ENCODE measurements at regions not wholly inside any gene's neighbourhood (a gene's known extent, or its start where the extent isn't known, plus 50 kb on each side); places are given as distances from the start of the nearest gene placed in this dataset.
"Not testable (repeated sequence)": the region's sequence is repeated elsewhere in the genome, so short reads cannot be mapped to it uniquely, and the experiment has no call there.

DNA sequence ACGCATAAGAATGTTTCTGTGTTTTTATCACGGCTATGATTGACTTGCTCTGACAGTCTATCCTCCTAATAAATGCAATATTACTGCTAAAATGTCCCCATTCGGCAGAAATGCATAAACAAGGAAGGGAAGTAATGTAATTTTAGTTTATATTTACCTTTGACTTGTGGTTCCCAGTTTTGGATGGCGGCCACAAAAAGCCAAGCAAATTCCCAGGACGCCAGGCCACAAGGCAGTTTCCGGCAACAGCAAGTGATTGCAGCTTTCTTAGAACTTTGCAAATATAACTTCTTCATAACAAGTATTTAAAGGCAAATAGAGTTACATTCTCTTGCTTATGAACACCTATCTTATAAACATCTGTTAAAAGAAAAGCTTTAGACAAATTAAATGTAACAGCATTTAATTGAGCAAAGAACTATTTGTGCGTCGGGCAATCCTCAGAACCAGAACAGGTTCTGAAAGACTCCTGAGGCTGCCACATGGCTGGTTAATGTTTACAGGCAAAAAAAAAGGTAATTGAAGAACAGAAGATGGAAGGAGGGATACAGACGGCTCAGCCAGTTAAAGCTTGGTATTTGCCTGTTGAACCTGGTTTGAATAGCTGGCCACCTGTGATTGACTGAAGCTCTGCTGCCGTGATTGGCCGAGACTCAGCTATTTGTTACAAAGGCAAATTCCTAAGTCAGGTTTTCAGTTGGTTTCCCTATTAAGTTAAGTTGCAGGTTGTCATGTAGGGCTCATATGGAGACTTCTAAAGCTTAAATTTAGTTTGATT is 80.8 kb downstream of the C21orf91 start:
- DNase-seq = no peak

DNA sequence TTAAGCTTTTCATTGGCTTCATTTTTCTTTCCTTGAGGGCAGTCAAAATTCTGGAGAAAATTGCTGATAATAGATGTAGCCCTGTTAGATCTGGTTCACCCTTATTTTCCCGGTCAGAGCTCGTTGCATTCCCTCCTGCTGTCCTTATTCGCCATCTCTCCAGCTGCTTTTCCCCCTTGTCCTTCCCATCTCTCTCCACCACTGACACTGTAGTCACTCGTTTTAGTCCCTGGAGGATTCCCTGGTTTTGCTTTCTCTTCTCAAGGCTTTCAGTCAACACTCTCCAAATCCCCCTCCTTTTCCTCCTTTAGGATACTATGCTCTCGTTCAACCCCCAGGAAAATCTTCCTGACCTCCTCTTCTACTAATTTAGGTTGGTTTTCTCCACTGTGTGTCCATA is 83.1 kb downstream of the C21orf91 start:
- no peak for DNase-seq

DNA sequence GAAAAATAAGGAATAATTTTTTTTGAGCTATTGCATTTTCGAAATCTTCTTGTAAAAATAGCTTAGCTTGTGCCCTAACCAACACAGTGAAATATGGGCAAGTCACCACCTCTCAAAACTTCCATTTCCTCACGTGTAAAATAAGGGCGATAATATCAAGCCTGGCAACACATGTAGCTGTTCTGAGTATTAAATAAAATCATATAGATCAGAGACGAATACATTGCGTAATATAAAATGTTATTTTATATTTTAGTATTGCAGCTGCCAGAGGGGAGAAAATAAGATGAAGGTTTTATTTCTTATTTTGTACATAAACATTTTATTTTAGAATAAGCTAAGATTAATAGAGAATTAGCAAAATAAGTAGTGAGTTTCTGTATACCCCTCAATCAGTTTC is 85.9 kb downstream of the C21orf91 start:
- no peak for DNase-seq

DNA sequence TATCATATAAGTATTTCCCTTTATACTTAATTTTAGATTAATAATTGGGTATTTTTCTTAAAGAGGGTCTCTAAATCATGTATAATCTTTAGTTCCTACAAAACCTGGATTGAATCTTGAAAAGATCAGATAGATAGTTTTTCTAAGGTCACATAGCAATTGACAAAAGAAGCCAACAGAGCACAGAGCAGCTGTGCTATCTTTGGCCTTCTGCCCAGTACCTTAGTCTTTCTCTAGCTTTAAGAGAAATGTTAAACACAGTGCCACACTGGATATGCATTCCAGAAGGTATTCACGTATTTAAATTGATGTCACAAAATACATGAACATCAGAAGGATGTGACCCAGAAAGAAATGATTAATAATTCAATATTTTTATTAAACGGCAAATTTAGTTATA is 86.8 kb downstream of the C21orf91 start:
- DNase-seq = no peak

DNA sequence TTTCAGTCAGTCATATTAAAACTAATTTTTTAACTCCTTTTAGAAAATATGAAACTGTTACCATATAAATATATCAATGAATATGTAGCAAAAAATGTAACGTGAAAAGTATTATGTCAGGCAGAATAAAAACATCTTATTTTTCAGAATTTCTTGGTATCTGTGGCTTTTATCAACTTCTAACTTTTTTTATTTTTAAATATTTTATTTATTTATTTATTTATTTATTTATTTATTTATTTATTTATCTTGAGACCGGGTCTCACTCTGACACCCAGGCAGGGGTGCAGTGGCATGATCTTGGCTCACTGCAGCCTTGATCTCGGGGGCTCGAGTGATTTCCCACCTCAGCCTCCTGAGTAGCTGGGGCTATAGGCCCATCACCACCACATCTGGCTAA is 87.6 kb downstream of the C21orf91 start:
- no peak for DNase-seq

DNA sequence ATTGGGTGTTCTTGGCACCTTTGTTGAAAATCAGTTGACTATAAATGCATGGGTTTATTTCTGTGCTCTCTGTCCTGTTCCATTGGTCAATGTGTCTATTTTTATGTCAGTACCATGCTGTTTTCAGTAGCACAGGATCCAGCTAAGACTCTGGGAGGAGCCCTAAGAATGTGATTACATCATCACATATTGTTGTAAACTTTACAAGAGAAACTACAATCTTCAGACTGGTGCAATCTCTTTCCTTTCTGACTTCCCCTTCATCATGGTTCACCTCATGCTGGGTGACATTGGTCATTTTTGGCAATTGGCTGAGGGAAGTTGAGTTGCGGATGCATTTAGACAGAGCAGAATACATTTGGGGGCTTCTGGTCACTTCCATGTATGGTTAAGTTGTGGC is 88.4 kb downstream of the C21orf91 start:
- DNase-seq = no peak

DNA sequence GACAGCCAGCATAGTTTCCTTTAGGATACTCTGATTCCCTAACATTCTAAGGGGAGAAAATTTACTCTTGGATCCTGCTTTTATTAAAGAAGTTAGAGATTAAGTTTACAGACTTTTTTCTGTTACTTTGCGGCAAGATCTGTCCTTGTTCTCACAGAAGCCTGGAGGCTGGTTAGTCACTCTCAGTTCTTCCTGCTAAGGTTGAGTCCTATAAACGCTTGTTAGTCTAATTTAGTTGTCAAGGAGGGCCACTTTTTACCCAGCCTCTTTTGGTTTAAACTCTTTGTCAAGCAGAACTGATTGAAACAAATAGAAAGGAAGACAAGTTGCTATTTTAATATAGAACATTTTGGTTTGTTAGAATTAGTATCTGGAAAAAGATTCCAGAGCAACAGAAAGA is 89.7 kb downstream of the C21orf91 start:
- DNase-seq = no peak

DNA sequence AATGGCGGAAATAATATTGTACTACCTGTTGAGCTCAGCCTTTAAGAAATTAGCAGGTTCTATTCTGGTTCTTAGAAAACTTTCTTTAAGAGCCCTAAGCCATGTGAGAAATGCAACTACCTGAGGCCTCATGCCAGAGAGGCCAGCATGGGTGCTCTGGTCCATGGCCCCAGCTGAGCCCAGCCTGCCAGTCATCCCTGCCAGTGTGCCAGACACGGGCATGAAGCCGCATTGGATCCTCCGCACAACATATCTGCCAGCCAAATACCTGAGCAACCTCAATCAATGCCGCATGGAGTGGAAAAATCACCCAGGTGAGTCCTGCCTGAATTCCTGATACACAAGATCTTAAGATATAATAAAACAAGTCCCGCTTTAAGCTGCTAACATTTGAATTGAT is 91.8 kb downstream of the C21orf91 start:
- no peak for DNase-seq

DNA sequence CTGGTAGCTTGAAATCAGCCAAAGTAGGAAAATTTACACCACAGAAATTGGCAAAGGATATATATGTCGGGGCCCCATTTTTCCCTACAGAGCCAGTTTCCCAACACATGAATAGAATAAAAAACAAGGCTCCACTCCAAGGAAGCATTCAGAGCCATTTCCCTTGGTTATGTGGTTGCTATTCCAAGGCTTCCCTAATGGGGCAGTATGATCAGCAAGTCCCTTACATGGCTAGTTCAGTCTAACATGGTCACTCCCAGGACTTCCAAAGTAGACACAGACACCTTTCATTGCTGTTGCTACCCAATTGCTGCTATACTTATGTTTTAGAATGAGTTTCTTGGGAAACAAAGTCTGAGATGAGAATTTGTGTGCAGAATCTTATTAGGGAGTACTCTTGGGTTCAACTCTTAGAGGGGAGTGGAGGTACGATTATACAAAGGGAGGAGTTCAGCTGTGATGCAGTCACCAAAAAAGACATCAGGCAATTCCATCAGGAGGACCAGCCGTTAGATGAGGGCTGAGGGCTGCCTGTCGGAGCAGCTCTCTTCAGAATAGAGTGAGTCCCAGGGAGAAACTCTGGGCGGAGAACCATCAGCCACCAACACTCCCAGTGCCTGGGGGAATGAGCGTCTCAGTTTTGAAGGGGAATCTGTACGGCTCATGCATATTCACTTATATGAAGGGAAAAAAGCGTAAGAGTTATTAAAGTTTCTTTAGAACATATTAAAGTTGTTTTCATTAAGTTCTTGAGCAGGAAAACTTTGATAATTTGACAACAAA is 92.9 kb downstream of the C21orf91 start:
- no peak for DNase-seq

DNA sequence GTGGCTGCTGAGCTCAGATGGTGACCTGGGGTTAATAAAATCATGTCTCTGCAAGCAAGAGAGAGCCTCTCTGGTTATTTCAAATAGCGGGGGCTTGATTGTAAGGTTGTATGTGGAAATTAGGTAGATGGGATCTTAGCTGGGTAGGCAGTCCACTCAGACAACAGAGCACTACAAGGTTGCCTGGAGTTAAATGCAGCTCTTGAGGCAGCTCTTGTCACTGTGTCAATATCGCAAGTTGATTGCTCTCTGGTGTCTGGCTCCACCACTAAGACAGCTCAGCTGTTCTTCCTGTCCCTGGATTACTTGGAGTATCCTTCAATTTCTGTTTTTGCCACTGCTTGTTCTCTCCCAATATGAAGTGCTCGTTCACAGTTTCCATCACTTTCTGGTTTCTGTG is 93.8 kb downstream of the C21orf91 start:
- DNase-seq = no peak

DNA sequence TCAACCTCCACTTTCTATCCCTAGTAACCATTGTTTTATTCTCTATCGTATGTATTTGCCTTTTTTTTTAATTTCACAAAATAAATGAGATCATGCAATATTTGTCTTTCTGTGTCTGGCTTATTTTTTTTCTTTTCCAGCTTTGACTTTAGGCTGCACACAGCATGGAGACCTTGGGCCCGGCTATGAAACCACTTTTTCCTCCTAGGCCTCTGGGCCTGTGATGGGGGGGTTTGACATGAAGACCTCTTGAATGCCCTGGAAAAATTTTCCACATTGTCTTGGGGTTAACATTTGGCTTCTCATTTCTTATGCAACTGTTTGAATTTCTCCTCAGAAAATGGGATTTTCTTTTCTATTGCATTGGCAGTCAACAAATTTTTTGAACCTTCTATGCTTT is 100.2 kb upstream of the BTG3 start:
- DNase-seq = no peak

DNA sequence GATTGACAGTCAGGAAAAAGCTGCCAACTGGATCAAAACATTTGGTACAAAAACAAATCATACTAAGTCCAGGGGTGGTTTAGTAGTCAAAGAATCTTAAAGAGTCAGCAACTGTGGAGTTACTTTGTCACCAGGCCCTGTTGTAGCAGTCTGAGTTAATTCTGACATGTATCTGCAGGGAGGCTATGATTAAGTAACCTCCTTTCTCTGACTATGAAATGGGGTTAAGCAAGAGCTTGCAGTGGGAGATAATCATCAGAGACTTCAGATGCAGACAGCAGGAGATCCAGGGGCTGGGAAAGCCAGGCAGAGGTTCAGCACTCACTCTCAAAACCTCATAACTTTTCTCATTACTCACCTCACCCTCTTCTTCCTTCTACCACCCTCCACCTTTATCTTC is 99.2 kb upstream of the BTG3 start:
- no peak for DNase-seq

DNA sequence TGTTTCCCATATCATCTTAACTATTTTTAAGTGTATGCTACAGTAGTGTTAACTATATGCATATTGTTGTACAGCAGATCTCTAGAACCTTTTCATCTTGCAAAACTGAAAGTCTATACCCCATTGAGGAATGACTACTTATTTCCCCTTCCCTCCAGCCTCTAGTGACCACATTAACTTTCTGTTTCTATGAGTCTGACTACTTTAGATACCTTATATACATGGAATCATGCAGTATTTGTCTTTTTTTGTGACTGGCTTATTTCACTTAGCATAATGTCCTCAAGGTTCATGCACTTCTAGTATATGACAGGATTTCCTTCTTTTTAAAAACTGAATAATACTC is 96.5 kb upstream of the BTG3 start:
- no peak for DNase-seq

DNA sequence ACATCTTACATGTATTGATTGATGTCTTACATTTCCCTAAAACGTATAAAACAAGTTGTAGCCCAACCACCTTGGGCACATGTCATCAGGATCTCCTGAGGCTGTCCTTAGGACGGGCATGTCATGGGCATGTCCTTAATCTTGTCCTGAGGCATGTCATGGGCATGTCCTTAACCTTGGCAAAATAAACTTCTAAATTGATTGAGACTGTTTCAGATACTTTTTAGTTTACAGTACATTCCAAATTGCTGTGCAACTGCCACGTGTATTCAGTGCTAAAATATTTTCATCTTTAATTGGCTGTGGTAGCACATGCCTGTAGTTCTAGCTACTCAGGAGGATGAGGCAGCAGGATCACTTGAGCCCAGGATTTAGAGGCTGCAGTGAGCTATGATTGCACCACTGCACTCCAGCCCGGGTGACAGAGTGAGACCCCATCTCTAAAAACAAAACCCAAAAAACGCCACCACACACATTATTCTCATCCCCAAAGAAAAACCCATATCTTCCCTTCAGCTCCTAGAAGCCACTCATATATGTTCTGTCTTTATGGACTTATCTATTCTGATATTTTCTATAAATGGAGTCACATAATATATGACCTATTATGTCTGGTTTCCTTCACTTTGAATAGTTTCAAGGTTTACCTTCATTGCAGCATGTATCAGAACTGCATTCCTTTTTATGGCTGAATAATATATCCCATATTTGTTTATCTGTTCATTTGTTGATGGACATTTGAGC is 96.0 kb upstream of the BTG3 start:
- no peak for DNase-seq

DNA sequence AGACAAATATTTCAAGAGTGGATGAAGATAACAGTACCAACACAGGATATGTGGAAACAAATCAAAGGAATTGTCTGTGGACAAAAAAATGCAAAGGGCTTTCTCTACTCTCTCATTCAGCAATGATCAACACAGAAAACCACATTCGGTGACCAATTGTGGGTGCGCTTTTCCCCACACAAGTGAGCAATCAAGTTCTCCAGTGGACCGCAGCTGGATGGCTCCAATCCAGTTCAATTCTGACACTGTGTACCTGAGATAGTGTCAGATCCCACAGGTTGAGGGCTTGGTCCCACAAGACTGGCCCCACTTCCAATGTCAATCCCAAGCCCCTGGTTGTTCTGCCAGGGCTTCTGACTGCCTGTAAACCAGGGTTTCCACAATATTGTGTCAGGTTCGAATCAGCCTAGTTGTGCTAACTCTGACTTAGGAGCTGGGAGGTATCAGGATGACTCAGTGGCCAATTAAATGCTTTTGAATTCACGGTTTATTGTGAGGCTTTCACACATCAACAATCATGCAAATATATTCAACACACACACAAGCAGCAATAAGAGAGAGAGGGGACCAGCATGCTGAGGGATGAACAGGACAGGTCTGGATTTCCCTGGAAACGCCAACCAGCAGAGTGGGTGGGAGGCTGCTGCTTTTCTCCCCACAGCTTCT is 87.0 kb upstream of the BTG3 start:
- DNase-seq = no peak

DNA sequence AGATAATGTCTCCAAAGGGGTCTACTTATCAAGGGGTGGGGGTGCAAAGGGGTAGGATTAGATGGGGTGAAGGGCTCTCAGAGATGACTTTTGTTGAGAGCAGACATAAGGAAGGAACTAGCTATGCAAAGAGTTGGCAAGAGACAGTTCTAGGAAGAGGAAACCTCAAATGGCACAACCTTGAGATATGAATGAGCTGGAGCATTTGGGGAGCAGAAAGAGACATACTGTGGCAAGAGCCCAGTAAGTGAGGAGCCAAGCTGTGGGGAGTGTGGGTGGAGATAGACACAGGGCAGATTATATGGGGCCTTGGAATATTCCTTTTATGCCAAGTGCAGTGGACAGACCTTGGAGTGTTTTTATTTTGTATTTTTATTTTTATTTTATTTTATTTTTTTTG is 84.8 kb upstream of the BTG3 start:
- DNase-seq = no peak

DNA sequence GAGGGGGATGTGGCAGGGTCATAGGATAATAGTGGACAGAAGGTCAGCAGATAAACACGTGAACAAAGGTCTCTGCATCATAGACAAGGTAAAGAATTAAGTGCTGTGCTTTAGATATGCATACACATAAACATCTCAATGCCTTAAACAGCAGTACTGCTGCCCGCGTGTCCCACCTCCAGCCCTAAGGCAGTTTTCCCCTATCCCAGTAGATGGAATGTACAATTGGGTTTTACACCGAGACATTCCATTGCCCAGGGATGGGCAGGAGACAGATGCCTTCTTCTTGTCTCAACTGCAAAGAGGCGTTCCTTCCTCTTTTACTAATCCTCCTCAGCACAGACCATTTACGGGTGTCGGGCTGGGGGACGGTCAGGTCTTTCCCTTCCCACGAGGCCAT is 81.7 kb upstream of the BTG3 start:
- DNase-seq = not testable (repeated sequence)

DNA sequence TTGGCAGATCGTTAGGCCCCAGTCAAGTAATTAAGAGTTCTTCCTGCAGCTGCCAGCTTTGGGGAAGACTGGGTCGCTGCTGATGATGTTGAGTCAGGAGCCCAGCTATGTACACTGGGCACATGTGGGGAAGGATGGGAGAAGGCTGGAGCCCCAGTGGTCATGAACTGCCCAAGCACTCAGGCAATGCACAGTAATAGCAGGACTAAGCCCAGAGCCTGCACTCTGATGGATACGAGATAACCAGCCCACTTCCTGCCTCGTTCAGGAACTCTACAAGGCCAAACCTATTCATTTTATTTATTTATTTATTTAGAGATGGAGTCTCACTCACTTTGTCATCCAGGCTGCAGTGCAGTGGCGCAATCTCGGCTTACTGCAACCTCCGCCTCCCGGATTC is 81.1 kb upstream of the BTG3 start:
- DNase-seq = no peak

DNA sequence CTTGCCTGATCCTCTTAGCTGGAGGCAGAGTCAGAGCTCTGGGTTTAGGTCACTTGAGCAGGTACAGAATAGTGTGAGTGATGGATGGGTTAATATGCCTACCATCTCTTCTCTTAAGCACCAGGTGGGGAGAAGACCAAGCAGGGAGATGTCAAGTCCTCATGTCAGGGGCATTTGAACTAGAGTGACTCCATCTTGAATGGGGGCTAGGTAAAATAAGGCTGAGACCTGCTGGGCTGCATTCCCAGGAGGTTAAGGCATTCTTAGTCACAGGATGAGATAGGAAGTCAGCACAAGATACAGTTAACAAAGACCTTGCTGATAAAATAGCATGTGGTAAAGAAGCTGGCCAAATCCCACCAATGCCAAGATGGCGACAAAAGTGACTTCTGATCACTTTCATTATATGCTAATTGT is 77.4 kb upstream of the BTG3 start:
- DNase-seq = no peak

DNA sequence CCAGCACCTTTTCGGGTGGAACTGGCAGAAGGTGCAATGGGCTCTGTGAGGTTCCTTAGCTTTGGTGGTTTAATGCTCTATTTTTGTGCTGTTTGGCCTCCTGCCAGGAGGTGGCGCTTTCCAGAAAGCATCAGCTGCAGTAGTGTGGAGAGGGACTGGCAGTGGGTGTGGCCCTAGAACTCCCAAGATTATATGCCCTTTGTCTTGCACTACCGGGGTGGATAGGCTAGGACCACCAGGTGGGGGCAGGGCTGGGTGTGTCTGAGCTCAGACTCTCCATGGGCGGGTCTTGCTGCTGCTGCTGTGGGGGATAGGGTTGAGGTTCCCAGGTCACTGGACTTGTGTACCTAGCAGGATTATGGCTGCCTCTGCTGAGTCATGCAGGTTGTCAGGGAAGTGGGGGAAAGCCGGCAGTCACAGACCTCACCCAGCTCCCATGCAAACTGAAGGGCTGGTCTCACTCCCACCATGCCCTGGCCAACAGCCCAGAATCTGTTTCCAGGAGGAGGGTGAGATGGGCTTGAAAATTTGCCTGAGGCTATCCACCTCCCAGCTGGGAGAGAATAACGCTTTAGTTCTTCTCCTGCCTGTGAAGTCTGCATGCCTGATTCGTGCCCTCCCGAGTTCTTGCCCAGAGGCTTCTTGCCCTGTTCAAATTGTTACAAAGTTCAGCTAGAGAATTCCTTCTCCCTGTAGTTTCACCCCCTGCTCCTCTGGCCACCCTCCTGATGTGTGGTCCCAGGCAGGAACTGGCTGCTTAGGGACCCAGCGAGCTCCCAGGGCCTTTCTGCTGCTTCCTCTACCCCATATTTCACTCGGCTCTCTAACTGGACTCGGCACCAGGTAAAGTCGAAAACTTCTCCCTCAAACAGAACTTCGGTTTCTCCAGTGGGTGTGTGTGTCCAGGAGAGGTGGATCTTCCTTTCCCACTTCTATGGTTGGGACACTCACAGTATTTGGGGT is 76.5 kb upstream of the BTG3 start:
- DNase-seq = peak; percentile 69

DNA sequence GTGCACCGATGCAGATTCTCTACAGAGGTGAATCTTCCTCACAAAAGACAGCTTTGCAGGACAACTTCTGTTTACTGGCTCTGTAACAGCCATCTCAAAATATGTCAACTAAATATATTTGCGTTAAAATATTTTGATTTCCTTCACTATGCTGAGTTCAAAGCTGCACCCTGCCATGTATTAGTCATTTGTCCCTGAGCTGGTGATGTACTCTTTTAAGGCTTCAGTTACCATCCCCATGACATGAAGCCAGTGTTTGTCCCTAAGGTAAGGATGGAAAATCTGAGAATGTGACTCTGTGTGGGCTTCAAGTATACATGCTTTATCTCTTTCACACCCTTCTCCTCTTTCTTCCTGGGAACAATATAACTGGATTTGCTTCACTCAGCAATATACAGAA is 70.2 kb upstream of the BTG3 start:
- DNase-seq = no peak

DNA sequence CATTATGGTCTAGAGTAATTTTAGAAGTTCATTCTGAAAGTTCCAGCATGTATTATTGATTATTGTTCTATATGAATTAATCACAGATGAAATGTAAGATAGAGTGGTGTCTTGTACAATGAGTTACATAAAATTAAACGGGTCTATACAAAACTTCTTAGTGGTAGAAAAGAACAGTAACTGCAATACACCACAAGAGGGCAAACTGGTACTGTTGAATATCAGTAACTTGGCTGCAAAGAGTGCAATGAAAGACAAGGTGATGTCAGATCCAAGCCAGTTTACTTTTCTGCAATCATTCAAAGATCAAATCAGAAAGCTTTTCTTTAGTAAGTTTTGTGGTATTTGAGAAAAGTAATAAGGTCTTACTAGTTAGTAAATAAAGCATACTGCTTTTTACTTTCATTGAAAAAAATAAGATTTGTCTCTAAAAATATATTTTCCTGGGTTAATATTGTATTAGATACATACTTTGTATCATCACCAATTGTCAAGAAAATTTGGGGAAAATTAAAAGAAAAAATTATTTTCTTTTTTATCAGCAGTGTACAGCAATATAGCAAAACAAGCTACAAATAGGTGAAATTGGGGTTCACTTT is 66.4 kb upstream of the BTG3 start:
- DNase-seq = no peak
